ENCODE measurements at regions not wholly inside any gene's neighbourhood (a gene's known extent, or its start where the extent isn't known, plus 50 kb on each side); places are given as distances from the start of the nearest gene placed in this dataset.

DNA sequence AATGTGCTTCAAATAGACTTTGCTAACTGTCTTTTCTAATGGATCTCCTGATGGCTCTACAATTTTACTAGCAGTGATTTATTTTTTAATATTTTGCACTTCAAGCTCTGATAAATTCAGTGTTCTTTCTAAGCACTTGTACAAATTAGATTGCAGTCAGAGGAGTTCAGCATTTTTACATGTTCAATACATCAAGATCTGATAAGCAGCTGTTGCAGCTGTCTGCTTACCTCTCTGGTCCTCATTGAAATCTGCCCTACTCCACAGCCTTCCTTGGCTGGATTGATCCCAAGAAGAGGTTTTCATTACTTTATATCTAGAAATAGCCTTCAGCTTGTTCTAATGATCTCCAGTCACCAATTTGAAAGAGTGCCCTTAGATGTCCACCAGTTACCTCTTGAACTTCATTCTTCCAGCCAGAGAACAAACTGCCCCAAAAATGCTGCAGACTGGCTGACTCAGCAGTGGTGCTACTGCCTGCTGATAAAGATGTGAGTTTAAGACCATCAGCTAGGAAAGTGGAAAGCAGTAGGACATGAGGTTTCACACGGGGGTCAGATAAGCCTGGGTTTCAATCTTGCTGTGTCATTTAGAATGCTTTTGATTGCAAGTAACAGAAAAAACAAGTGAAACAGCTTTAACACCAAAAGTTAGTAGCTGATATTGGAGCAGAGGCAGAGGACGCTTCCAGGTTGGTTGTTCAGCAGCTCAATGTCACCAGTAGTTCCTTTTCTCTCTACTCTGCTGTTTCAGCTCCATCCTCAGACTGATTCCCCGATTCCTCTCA, 350.9 kb upstream of the NPVF start:
- no peak for DNase-seq (ENCODE audit: low read depth)
- TF ChIP-seq, protein P1, sequence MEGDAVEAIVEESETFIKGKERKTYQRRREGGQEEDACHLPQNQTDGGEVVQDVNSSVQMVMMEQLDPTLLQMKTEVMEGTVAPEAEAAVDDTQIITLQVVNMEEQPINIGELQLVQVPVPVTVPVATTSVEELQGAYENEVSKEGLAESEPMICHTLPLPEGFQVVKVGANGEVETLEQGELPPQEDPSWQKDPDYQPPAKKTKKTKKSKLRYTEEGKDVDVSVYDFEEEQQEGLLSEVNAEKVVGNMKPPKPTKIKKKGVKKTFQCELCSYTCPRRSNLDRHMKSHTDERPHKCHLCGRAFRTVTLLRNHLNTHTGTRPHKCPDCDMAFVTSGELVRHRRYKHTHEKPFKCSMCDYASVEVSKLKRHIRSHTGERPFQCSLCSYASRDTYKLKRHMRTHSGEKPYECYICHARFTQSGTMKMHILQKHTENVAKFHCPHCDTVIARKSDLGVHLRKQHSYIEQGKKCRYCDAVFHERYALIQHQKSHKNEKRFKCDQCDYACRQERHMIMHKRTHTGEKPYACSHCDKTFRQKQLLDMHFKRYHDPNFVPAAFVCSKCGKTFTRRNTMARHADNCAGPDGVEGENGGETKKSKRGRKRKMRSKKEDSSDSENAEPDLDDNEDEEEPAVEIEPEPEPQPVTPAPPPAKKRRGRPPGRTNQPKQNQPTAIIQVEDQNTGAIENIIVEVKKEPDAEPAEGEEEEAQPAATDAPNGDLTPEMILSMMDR (conservative IDR thresholded peaks at IDR 0.05; ENCODE audit: control insufficient read depth, insufficient read depth, low read depth, low read length), result no peak

DNA sequence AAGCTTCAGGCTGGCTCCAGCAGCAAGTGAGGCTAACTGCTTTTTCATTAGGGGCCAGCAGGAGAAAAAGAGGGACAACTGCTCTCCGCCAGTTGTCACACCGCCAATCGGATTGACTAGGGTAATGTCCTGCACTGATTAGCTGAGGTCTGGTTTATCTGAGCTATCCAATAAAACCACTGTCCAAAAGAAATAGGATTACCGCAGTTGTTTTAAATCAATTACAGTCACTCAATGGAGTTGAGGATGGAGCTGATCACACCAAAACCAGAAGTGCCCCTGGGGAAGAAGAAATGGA, 351.4 kb upstream of the NPVF start:
- DNase-seq (ENCODE audit: low read depth), result no peak
- no peak overlapping the region for H3K4me3 ChIP-seq (ENCODE audit: control insufficient read depth, low read depth, low read length)
- TF ChIP-seq, protein P1 (conservative IDR thresholded peaks at IDR 0.05; ENCODE audit: control insufficient read depth, insufficient read depth, low read depth, low read length), result no peak

More for the DNA sequence above, 350.9 kb upstream of the NPVF start:
- H3K4me3 ChIP-seq (ENCODE audit: control insufficient read depth, low read depth, low read length), result no peak overlapping the region

DNA sequence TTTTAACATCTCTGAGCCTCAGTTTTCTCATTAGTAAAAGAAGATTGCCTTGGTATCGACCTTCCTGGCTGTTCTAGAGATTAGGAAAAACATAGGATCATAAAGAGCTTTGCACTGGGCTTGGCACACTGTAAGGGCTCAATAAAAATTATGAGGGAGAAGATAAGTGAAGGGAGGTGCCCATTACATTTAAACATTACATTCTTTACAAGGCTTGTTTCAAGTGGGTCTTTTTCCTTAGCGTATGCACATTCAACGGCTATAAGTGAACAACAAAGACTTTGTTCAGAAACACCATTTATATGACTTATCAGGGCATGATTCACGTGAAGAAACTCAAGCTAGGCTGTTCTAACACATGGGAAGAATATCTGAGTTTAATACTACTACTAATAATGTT, 351.9 kb upstream of the NPVF start:
- no peak for DNase-seq (ENCODE audit: low read depth)
- TF ChIP-seq, protein P1 (conservative IDR thresholded peaks at IDR 0.05; ENCODE audit: control insufficient read depth, insufficient read depth, low read depth, low read length), result no peak
- no peak overlapping the region for H3K4me3 ChIP-seq (ENCODE audit: control insufficient read depth, low read depth, low read length)

DNA sequence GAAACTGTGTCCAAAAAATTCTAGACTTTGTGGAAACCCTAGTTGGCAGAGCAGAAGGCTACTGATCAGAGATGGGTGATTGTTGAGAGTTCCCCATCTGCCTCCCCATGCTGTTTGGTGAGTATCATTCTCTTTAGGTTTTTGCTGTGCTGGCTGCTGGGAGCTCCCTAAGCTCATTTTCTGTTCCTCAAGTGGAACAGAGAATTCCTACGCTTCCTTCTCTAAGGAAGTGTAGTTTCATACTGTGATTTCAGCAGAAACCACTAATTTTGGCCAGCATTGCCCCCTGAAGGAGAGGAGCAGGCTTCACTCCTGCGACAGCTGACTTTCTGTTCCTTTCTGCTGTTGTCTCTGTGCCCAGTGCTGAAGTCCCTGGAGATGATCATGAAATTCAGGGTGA, 355.3 kb upstream of the NPVF start:
- TF ChIP-seq, protein P1 (conservative IDR thresholded peaks at IDR 0.05; ENCODE audit: control insufficient read depth, insufficient read depth, low read depth, low read length), result no peak
- DNase-seq (ENCODE audit: low read depth), result no peak
- no peak overlapping the region for H3K4me3 ChIP-seq (ENCODE audit: control insufficient read depth, low read depth, low read length)

DNA sequence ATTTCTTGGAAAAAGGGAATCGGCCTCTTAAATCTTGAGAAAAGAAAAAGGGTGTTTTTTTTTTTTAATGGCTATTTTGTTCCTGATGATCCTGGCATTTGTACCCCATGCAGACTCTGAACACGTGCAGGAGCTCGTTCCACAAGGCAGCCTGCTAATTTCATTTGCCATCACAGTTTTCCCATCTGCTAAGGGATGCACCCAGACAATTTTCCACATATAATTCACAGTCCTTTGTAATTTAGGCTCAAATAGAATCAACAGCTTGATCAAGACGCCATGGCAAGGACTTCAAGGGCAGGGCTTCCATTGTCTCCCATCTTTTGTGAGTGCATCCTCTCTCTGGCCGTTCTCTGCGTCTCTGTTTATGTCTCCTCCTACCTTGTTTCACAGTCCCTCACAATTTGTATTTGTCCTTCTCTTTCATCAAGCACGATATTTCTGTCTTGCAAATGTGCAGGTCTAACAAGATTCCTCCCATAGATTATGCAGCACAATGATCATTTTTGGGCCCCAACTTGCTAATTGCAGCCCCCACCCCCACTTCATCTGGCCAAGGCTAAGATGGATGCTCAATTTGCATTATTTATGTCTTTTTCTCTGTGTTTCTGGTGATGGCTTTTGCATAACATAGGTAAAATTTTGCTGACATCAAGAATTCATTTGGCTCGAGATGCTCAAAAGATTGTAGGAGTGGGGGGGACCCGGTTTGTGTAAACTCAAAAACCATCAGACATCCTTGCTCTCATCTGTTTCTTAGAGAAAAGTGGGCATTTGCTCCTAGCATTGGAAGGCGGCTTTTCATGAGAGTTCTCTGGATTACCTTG, 356.0 kb upstream of the NPVF start:
- TF ChIP-seq, protein P1 (conservative IDR thresholded peaks at IDR 0.05; ENCODE audit: control insufficient read depth, insufficient read depth, low read depth, low read length), result no peak
- no peak for DNase-seq (ENCODE audit: low read depth)

DNA sequence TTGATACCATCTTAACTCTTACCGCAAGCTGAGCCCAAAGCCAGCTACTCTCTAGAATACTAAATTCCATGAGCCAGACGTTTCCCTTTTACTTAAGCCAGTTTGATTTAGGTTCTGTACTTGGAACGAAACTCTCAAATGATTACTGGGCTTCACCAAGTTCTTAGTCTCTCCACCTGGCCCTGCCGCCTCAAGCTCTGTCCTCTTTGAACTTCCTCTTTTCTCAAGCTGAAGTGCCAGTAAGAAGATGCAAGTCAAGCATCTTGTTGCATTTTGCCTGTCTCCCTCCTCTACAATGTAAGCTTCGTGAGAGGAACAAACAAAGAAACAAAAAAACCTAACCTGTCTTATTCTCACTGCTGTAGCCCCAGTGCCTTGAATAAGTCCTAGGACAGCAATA, 358.2 kb upstream of the NPVF start:
- DNase-seq (ENCODE audit: low read depth), result no peak
- TF ChIP-seq, protein P1 (conservative IDR thresholded peaks at IDR 0.05; ENCODE audit: control insufficient read depth, insufficient read depth, low read depth, low read length), result no peak
- H3K4me3 ChIP-seq (ENCODE audit: control insufficient read depth, low read depth, low read length), result no peak overlapping the region

More for the DNA sequence above, 356.0 kb upstream of the NPVF start:
- H3K4me3 ChIP-seq (ENCODE audit: control insufficient read depth, low read depth, low read length), result no peak overlapping the region
